SU-DHL-6 (cell line): ENCODE measurements at regions not wholly inside any gene's neighbourhood (a gene's known extent, or its start where the extent isn't known, plus 50 kb on each side); places are given as distances from the start of the nearest gene placed in this dataset.

Experiments used
- EZH2phosphoT487 ChIP-seq: fragments of 200-600 bp; sonication (generic), shearing (Covaris generic); conservative IDR thresholded peaks from 2 replicates; pipeline ENCODE4 v1.6.1; 2018; ENCODE audit warnings: mild to moderate bottlenecking, antibody characterized with exemption, low read length, moderate library complexity, mixed read lengths
- TF ChIP-seq, protein P1 (sequence below): fragments of 200-600 bp; sonication (generic); IDR thresholded peaks from one replicate; pipeline ENCODE4 v1.5.1; 2017; ENCODE audit warnings: antibody characterized with exemption, mild to moderate bottlenecking, low read length, moderate library complexity; ENCODE audit not compliant: insufficient read depth, poor library complexity, severe bottlenecking

DNA sequence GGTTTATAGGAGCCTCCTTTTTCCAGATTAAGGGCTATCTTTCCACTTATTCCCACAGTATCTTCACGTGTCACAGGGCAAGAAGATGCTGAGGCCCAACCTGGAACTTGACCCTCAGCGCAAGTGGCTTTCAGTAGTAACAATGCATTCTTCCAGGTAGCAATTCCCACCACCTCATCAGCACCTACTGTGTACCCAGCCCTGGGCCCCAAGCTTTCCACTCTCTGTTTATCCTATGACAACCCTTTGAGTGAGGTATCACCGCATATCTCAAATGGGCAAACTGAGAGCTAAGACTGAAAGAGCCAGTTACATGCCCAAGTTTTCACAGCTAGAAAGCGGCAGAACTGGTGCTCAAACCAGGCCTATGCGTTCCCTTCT, 88.2 kb downstream of the CPN2 start:
- TF ChIP-seq, protein P1, sequence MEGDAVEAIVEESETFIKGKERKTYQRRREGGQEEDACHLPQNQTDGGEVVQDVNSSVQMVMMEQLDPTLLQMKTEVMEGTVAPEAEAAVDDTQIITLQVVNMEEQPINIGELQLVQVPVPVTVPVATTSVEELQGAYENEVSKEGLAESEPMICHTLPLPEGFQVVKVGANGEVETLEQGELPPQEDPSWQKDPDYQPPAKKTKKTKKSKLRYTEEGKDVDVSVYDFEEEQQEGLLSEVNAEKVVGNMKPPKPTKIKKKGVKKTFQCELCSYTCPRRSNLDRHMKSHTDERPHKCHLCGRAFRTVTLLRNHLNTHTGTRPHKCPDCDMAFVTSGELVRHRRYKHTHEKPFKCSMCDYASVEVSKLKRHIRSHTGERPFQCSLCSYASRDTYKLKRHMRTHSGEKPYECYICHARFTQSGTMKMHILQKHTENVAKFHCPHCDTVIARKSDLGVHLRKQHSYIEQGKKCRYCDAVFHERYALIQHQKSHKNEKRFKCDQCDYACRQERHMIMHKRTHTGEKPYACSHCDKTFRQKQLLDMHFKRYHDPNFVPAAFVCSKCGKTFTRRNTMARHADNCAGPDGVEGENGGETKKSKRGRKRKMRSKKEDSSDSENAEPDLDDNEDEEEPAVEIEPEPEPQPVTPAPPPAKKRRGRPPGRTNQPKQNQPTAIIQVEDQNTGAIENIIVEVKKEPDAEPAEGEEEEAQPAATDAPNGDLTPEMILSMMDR: no peak
- no peak for TF ChIP-seq EZH2phosphoT487
